ENCODE measurements at regions not wholly inside any gene's neighbourhood (a gene's known extent, or its start where the extent isn't known, plus 50 kb on each side); places are given as distances from the start of the nearest gene placed in this dataset.

- no peak for TF ChIP-seq CUX1 (IDR thresholded peaks at IDR 0.05; ENCODE audit: insufficient replicate concordance, low read depth, low read length)
- no peak for TF ChIP-seq ATF7 (IDR thresholded peaks at IDR 0.05; ENCODE audit: low read depth)
- no peak for TF ChIP-seq TBL1XR1 (IDR thresholded peaks at IDR 0.05; ENCODE audit: low read depth, low read length)
- no peak for TF ChIP-seq IRF4 (IDR thresholded peaks at IDR 0.05; ENCODE audit: low read depth, low read length)
- no peak for TF ChIP-seq MTA3 (IDR thresholded peaks at IDR 0.05; ENCODE audit: borderline replicate concordance, low read length)
- no peak for TF ChIP-seq RFX5 (IDR thresholded peaks at IDR 0.05; ENCODE audit: low read depth, low read length)
- no peak for TF ChIP-seq IRF5 (IDR thresholded peaks at IDR 0.05; ENCODE audit: borderline replicate concordance)
- no peak for TF ChIP-seq ZBTB11 (CRISPR knock-in tag; IDR thresholded peaks at IDR 0.05)
- TF ChIP-seq RELB (IDR thresholded peaks at IDR 0.05; ENCODE audit: low read depth), result no peak
- no peak for TF ChIP-seq NBN (IDR thresholded peaks at IDR 0.05)
Observed at GRCh38 chr5:15373151-15373550, 126.8 kb upstream of the FBXL7 start (continued).
